ENCODE measurements at regions not wholly inside any gene's neighbourhood (a gene's known extent, or its start where the extent isn't known, plus 50 kb on each side); places are given as distances from the start of the nearest gene placed in this dataset.

- Histone ChIP-seq H3K36me3 (ENCODE audit: control insufficient read depth, insufficient read depth, low read length) (no peaks in the 10 kb centered on the region), H3K4me1 (ENCODE audit: control insufficient read depth, insufficient read depth, low read length) (peaks cover 5% of the 10 kb centered on the region), H3K27ac (ENCODE audit: low read depth, low read length) (no peak overlapping the region), H3K4me3 (ENCODE audit: low read length) (no peak overlapping the region), H3K9ac (ENCODE audit: extremely low read depth, low read length, poor library complexity, severe bottlenecking) (no peak overlapping the region), H3K27me3 (ENCODE audit: control insufficient read depth, insufficient read depth, low read length, poor library complexity, severe bottlenecking) (no peaks in the 10 kb centered on the region), H3K9me3 (ENCODE audit: control insufficient read depth, low read length) (peaks cover 9% of the 10 kb centered on the region)
- no peak for DNase-seq
- Mint-ChIP-seq H3K36me3 (ENCODE audit: low read depth) (no peaks in the 10 kb centered on the region), H3K27me3 (ENCODE audit: insufficient read depth) (peaks cover 2% of the 10 kb centered on the region), H3K4me3 (no peak overlapping the region), H3K4me1 (peaks cover 7% of the 10 kb centered on the region), H3K9me3 (peaks cover 17% of the 10 kb centered on the region), H3K27ac (no peak overlapping the region)
- TF ChIP-seq CTCF (conservative IDR thresholded peaks at IDR 0.05): no peak
- 90 to 94% methylated on average over 2 of the region's 2 CpGs for WGBS, 2 experiments (ENCODE audit: insufficient coverage in 1 of 2, insufficient read length in 1 of 2)
Measured at GRCh38 chr17:14407541-14407940, 106.7 kb downstream of the HS3ST3B1 start.

GRCh38 chr17:14405189-14405588 is 104.3 kb downstream of the HS3ST3B1 start:
- Histone ChIP-seq H3K4me3 (ENCODE audit: low read length) (no peak overlapping the region), H3K27me3 (ENCODE audit: control insufficient read depth, insufficient read depth, low read length, poor library complexity, severe bottlenecking) (no peaks in the 10 kb centered on the region), H3K9me3 (ENCODE audit: control insufficient read depth, low read length) (peaks cover 18% of the 10 kb centered on the region), H3K27ac (ENCODE audit: low read depth, low read length) (no peak overlapping the region), H3K9ac (ENCODE audit: extremely low read depth, low read length, poor library complexity, severe bottlenecking) (no peak overlapping the region), H3K36me3 (ENCODE audit: control insufficient read depth, insufficient read depth, low read length) (no peaks in the 10 kb centered on the region), H3K4me1 (ENCODE audit: control insufficient read depth, insufficient read depth, low read length) (peaks cover 5% of the 10 kb centered on the region)
- no peak overlapping the region for H3K27ac Mint-ChIP-seq
- no peak for TF ChIP-seq CTCF (conservative IDR thresholded peaks at IDR 0.05)
- H3K9me3 Mint-ChIP-seq: peaks cover 31% of the 10 kb centered on the region
- H3K4me3 Mint-ChIP-seq: no peak overlapping the region
- H3K27me3 Mint-ChIP-seq (ENCODE audit: insufficient read depth): peaks cover 2% of the 10 kb centered on the region
- no peaks in the 10 kb centered on the region for H3K36me3 Mint-ChIP-seq (ENCODE audit: low read depth)
- 83 to 91% methylated on average over 3 to 4 of the region's 4 CpGs for WGBS, 2 experiments (ENCODE audit: insufficient coverage in 1 of 2, insufficient read length in 1 of 2)
- H3K4me1 Mint-ChIP-seq: peaks cover 7% of the 10 kb centered on the region
- DNase-seq: no peak
